Hepatocyte (in vitro differentiated cells): ENCODE measurements at regions not wholly inside any gene's neighbourhood (a gene's known extent, or its start where the extent isn't known, plus 50 kb on each side); places are given as distances from the start of the nearest gene placed in this dataset.

Experiments
- DNase-seq: peaks from one replicate; pipeline ENCODE4 v3.0.0-alpha.2; 2016; ENCODE audit warnings: low spot score
- H2AFZ ChIP-seq: fragments of 200-600 bp; sonication (generic); 2 replicates; pipeline ENCODE4 v1.6.0; 2016; ENCODE audit warnings: antibody characterized with exemption, mild to moderate bottlenecking
- H3K27ac ChIP-seq: fragments of 200-600 bp; sonication (generic); 2 replicates; pipeline ENCODE4 v1.5.1; 2016; ENCODE audit warnings: mild to moderate bottlenecking
- H3K27me3 ChIP-seq: fragments of 200-600 bp; sonication (generic); 2 replicates; pipeline ENCODE4 v1.6.1; 2016
- H3K36me3 ChIP-seq: fragments of 200-600 bp; sonication (generic); replicated peaks from 2 replicates; pipeline ENCODE4 v1.5.1; 2016; ENCODE audit warnings: low read depth; ENCODE audit not compliant: insufficient read depth
- H3K4me1 ChIP-seq: fragments of 200-600 bp; sonication (generic); 2 replicates; pipeline ENCODE4 v1.5.1; 2016; ENCODE audit warnings: mild to moderate bottlenecking, moderate library complexity; ENCODE audit not compliant: insufficient read depth
- H3K4me2 ChIP-seq: fragments of 200-600 bp; sonication (generic); 2 replicates; pipeline ENCODE4 v1.6.0; 2016
- H3K4me3 ChIP-seq: fragments of 200-600 bp; sonication (generic); 2 replicates; pipeline ENCODE4 v1.5.1; 2016; ENCODE audit warnings: mild to moderate bottlenecking
- H3K79me2 ChIP-seq: fragments of 200-600 bp; sonication (generic); 2 replicates; pipeline ENCODE4 v1.6.0; 2017; ENCODE audit warnings: mild to moderate bottlenecking
- H3K9me2 ChIP-seq: fragments of 200-600 bp; sonication (generic); replicated peaks from 2 replicates; pipeline ENCODE4 v1.6.0; 2017; ENCODE audit warnings: mild to moderate bottlenecking; ENCODE audit not compliant: insufficient read depth
- H3K9me3 ChIP-seq: fragments of 200-600 bp; sonication (generic); 2 replicates; pipeline ENCODE4 v1.5.1; 2016; ENCODE audit warnings: low read depth, mild to moderate bottlenecking
- H4K20me1 ChIP-seq: fragments of 200-600 bp; sonication (generic); 2 replicates; pipeline ENCODE4 v1.6.0; 2016; ENCODE audit warnings: mild to moderate bottlenecking; ENCODE audit not compliant: insufficient read depth, poor library complexity, severe bottlenecking
- CTCF ChIP-seq: fragments of 200-600 bp; sonication (generic); IDR thresholded peaks from 2 replicates; pipeline ENCODE4 v1.5.1; 2016; ENCODE audit warnings: antibody characterized with exemption, mild to moderate bottlenecking; ENCODE audit not compliant: poor library complexity
- EZH2 ChIP-seq: fragments of 200-600 bp; sonication (generic); IDR thresholded peaks from 2 replicates; pipeline ENCODE4 v1.6.1; 2016; ENCODE audit warnings: antibody characterized with exemption, mild to moderate bottlenecking, borderline replicate concordance
- EZH2phosphoT487 ChIP-seq: fragments of 200-600 bp; sonication (generic); IDR thresholded peaks from one replicate; pipeline ENCODE4 v1.6.1; 2018; ENCODE audit warnings: antibody characterized with exemption, mild to moderate bottlenecking, low read depth, moderate library complexity; ENCODE audit not compliant: unreplicated experiment, severe bottlenecking
- WGBS: methylation state at CpG from one replicate; pipeline ENCODE4 v1.1.6; 2016; ENCODE audit warnings: low lambda C conversion rate; ENCODE audit errors: missing lambda C conversion rate; 5-methylcytosine and 5-hydroxymethylcytosine counted together

DNA sequence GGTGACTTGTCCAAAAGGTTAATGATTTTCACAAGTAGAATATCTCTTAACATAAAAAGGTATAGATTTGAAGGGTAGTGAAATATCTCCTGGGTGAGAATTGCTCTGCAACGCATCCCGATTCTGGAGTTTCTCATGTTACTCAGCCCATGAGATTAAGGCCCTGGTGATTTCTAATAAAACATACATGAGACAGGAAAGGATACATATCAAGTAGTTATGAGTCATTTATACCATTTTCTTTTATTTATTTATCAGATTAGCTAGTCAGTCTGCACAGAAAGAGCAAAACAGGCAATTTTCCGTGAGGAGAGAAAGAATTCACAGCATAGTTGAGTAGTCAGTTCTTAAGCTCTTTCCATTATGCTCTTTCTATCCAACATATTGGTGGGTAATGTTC is 535.6 kb upstream of the ATP2B1 start:
- no peaks in the 10 kb centered on the region for H3K9me2 ChIP-seq
- no peaks in the 10 kb centered on the region for H3K9me3 ChIP-seq
- no peak overlapping the region for H3K4me3 ChIP-seq
- TF ChIP-seq EZH2 = no peak
- no peak for TF ChIP-seq CTCF
- TF ChIP-seq EZH2phosphoT487 = no peak
- no peaks in the 10 kb centered on the region for H3K27me3 ChIP-seq
- no peaks in the 10 kb centered on the region for H3K79me2 ChIP-seq
- no peak overlapping the region for H2AFZ ChIP-seq
- H3K4me1 ChIP-seq = no peaks in the 10 kb centered on the region
- no peak overlapping the region for H3K27ac ChIP-seq
- 82% methylated on average over 3 of the region's 3 CpGs for WGBS
- no peak overlapping the region for H3K4me2 ChIP-seq
- H4K20me1 ChIP-seq = no peaks in the 10 kb centered on the region
- no peaks in the 10 kb centered on the region for H3K36me3 ChIP-seq
- DNase-seq = no peak

DNA sequence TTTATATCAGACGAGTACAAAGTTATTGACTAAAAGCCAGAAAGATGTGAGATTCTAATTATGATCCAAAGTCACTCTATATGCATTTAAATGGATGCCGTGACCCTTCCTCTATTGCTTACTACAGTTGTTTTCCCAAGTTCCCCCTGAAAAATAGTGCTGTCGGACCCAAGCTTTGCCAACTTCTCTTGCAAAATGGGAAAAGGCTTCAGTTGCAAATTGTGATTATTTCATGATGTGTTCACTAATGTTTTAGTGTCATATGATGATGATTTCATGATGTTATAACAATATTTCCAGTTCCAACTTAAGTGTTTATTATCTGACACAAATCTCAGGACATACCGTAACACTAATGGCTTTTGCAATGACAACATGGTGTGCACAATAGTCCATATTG is 534.6 kb upstream of the ATP2B1 start:
- no peak overlapping the region for H3K4me2 ChIP-seq
- no peak overlapping the region for H3K27ac ChIP-seq
- no peaks in the 10 kb centered on the region for H3K9me3 ChIP-seq
- H3K4me1 ChIP-seq = no peaks in the 10 kb centered on the region
- H3K79me2 ChIP-seq = no peaks in the 10 kb centered on the region
- H3K9me2 ChIP-seq = no peaks in the 10 kb centered on the region
- no peaks in the 10 kb centered on the region for H4K20me1 ChIP-seq
- TF ChIP-seq CTCF (no peak), EZH2phosphoT487 (no peak), EZH2 (no peak)
- no peak overlapping the region for H2AFZ ChIP-seq
- DNase-seq = no peak
- no peaks in the 10 kb centered on the region for H3K36me3 ChIP-seq
- H3K4me3 ChIP-seq = no peak overlapping the region
- 93% methylated on average over 4 of the region's 4 CpGs for WGBS
- H3K27me3 ChIP-seq = no peaks in the 10 kb centered on the region

GRCh38 chr12:90239732-90240260 is 531.2 kb upstream of the ATP2B1 start:
- TF ChIP-seq EZH2phosphoT487 (no peak), CTCF (no peak), EZH2 (no peak)
- Histone ChIP-seq H3K36me3 (no peaks in the 10 kb centered on the region), H3K79me2 (no peaks in the 10 kb centered on the region), H2AFZ (no peak overlapping the region), H4K20me1 (no peaks in the 10 kb centered on the region), H3K9me2 (no peaks in the 10 kb centered on the region), H3K4me1 (no peaks in the 10 kb centered on the region), H3K4me2 (no peak overlapping the region), H3K4me3 (no peak overlapping the region), H3K9me3 (no peaks in the 10 kb centered on the region), H3K27me3 (no peaks in the 10 kb centered on the region), H3K27ac (no peak overlapping the region)
- WGBS = 97% methylated on average over 1 of the region's 1 CpG
- DNase-seq = no peak

GRCh38 chr12:90238663-90239271 is 530.1 kb upstream of the ATP2B1 start:
- H3K36me3 ChIP-seq = no peaks in the 10 kb centered on the region
- 78% methylated on average over 2 of the region's 2 CpGs for WGBS
- no peak for DNase-seq

More at GRCh38 chr12:90238663-90239271, 530.1 kb upstream of the ATP2B1 start:
- no peaks in the 10 kb centered on the region for H3K4me1 ChIP-seq
- no peak overlapping the region for H3K4me2 ChIP-seq
- no peaks in the 10 kb centered on the region for H3K9me2 ChIP-seq
- no peaks in the 10 kb centered on the region for H3K79me2 ChIP-seq
- no peaks in the 10 kb centered on the region for H4K20me1 ChIP-seq
- no peak overlapping the region for H3K4me3 ChIP-seq
- H2AFZ ChIP-seq = no peak overlapping the region
- no peak overlapping the region for H3K27ac ChIP-seq
- TF ChIP-seq EZH2 = no peak
- no peak for TF ChIP-seq CTCF
- no peak for TF ChIP-seq EZH2phosphoT487
- no peaks in the 10 kb centered on the region for H3K27me3 ChIP-seq
- H3K9me3 ChIP-seq = no peaks in the 10 kb centered on the region
